ENCODE measurements at regions not wholly inside any gene's neighbourhood (a gene's known extent, or its start where the extent isn't known, plus 50 kb on each side); places are given as distances from the start of the nearest gene placed in this dataset.

GRCh38 chr17:13962716-13963240, 106.5 kb upstream of the COX10 start:
- DNase-seq (ENCODE audit: low read depth), result no peak
- TF ChIP-seq CTCF (IDR thresholded peaks at IDR 0.05; ENCODE audit: insufficient read depth, low read depth, low read length, missing control alignments), result no peak
- H3K4me3 ChIP-seq (ENCODE audit: low read length), result no peak overlapping the region

- TF ChIP-seq CTCF (IDR thresholded peaks at IDR 0.05; ENCODE audit: insufficient read depth, low read depth, low read length, missing control alignments), result no peak
Measured at GRCh38 chr17:13967416-13967815, 101.9 kb upstream of the COX10 start.

GRCh38 chr17:13970531-13970930, 98.8 kb upstream of the COX10 start:
- H3K4me3 ChIP-seq (ENCODE audit: low read length), result no peak overlapping the region

More at GRCh38 chr17:13967416-13967815, 101.9 kb upstream of the COX10 start:
- H3K4me3 ChIP-seq (ENCODE audit: low read length), result no peak overlapping the region
- DNase-seq (ENCODE audit: low read depth), result no peak

GRCh38 chr17:13973960-13974651, 95.2 kb upstream of the COX10 start:
- TF ChIP-seq CTCF (IDR thresholded peaks at IDR 0.05; ENCODE audit: insufficient read depth, low read depth, low read length, missing control alignments), result no peak
- H3K4me3 ChIP-seq (ENCODE audit: low read length), result no peak overlapping the region
- DNase-seq (ENCODE audit: low read depth), result no peak

More at GRCh38 chr17:13970531-13970930, 98.8 kb upstream of the COX10 start:
- TF ChIP-seq CTCF (IDR thresholded peaks at IDR 0.05; ENCODE audit: insufficient read depth, low read depth, low read length, missing control alignments), result no peak
- DNase-seq (ENCODE audit: low read depth), result no peak

- DNase-seq (ENCODE audit: low read depth), result no peak
- H3K4me3 ChIP-seq (ENCODE audit: low read length), result no peak overlapping the region
- no peak for TF ChIP-seq CTCF (IDR thresholded peaks at IDR 0.05; ENCODE audit: insufficient read depth, low read depth, low read length, missing control alignments)
Measured at GRCh38 chr17:13977837-13978236, 91.5 kb upstream of the COX10 start.

- TF ChIP-seq CTCF (IDR thresholded peaks at IDR 0.05; ENCODE audit: insufficient read depth, low read depth, low read length, missing control alignments), result no peak
- no peak overlapping the region for H3K4me3 ChIP-seq (ENCODE audit: low read length)
- DNase-seq (ENCODE audit: low read depth), result no peak
Measured at GRCh38 chr17:13978478-13978877, 90.8 kb upstream of the COX10 start.

GRCh38 chr17:13981881-13982280, 87.4 kb upstream of the COX10 start:
- DNase-seq (ENCODE audit: low read depth), result no peak
- no peak overlapping the region for H3K4me3 ChIP-seq (ENCODE audit: low read length)
- TF ChIP-seq CTCF (IDR thresholded peaks at IDR 0.05; ENCODE audit: insufficient read depth, low read depth, low read length, missing control alignments), result no peak

Data from epithelial cell of esophagus (primary cell).